HUES64 (cell line): ENCODE measurements at regions not wholly inside any gene's neighbourhood (a gene's known extent, or its start where the extent isn't known, plus 50 kb on each side); places are given as distances from the start of the nearest gene placed in this dataset.
"Not testable (repeated sequence)": the region's sequence is repeated elsewhere in the genome, so short reads cannot be mapped to it uniquely, and the experiment has no call there.

ENCODE experiments used
- H3K27ac ChIP-seq: 2 replicates; pipeline ENCODE4 v1.7.0; 2013; ENCODE audit warnings: low read depth, low read length, inconsistent platforms
- H3K27me3 ChIP-seq: 2 replicates; pipeline ENCODE4 v1.6.1; 2013; ENCODE audit warnings: mild to moderate bottlenecking, low read length; ENCODE audit not compliant: insufficient read depth
- H3K36me3 ChIP-seq: 2 replicates; pipeline ENCODE4 v1.6.1; 2013; ENCODE audit warnings: mild to moderate bottlenecking, low read length; ENCODE audit not compliant: insufficient read depth
- H3K4me1 ChIP-seq: 2 replicates; pipeline ENCODE4 v1.6.1; 2013; ENCODE audit warnings: mild to moderate bottlenecking, low read length, moderate library complexity; ENCODE audit not compliant: insufficient read depth
- H3K4me3 ChIP-seq: 2 replicates; pipeline ENCODE4 v1.5.1; 2013; ENCODE audit warnings: mild to moderate bottlenecking, low read length, moderate library complexity
- H3K9ac ChIP-seq: 2 replicates; pipeline ENCODE4 v1.6.1; 2013; ENCODE audit warnings: mild to moderate bottlenecking, low read depth, low read length
- H3K9me3 ChIP-seq: 2 replicates; pipeline ENCODE4 v1.6.1; 2013; ENCODE audit warnings: low read depth, low read length; ENCODE audit not compliant: insufficient read depth
- WGBS: fragments of 150-250, 120-280 bp; methylation state at CpG from one replicate; pipeline ENCODE4 v1.1.7; 2013; ENCODE audit warnings: missing lambda C conversion rate; 5-methylcytosine and 5-hydroxymethylcytosine counted together

GRCh38 chr14:28294834-28295440 is 471.6 kb upstream of the FOXG1 start:
- Histone ChIP-seq H3K27ac (no peak overlapping the region), H3K36me3 (no peaks in the 10 kb centered on the region), H3K4me1 (no peaks in the 10 kb centered on the region), H3K27me3 (no peaks in the 10 kb centered on the region), H3K9ac (no peak overlapping the region), H3K9me3 (no peaks in the 10 kb centered on the region), H3K4me3 (no peak overlapping the region)
- 35% methylated on average over 6 of the region's 6 CpGs for whole genome bisulfite sequencing

DNA sequence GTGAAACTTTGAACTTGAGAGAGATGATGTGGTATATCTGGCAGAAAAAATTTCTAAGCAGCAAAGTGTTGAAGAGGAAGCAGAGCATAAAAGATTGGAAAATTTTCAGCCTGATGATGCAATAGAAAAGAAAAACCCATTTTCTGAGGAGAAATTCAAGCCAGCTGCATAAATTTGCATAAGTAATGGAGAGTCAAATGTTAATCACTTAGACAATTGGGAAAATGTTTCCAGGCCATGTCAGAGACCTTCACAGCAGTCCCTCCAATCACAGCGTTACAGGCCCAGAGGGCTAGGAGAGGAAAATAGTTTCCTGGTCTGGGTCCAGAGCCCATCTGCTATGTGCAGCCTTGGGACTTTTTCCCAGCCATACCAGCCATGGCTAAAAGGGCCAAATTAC is 469.0 kb upstream of the FOXG1 start:
- H3K36me3 ChIP-seq = no peaks in the 10 kb centered on the region
- no peak overlapping the region for H3K27ac ChIP-seq
- 88% methylated on average over 1 of the region's 1 CpG for WGBS
- no peaks in the 10 kb centered on the region for H3K27me3 ChIP-seq
- H3K9me3 ChIP-seq = peaks cover 10% of the 10 kb centered on the region; the same call in 1 of the 2 replicates
- no peaks in the 10 kb centered on the region for H3K4me1 ChIP-seq
- H3K4me3 ChIP-seq = no peak overlapping the region
- no peak overlapping the region for H3K9ac ChIP-seq

- WGBS = 95% methylated on average over 3 of the region's 3 CpGs
- H3K9me3 ChIP-seq = peaks cover 10% of the 10 kb centered on the region; the same call in 1 of the 2 replicates
- H3K9ac ChIP-seq = no peak overlapping the region
- H3K27ac ChIP-seq = no peak overlapping the region
- no peaks in the 10 kb centered on the region for H3K27me3 ChIP-seq
- H3K36me3 ChIP-seq = no peaks in the 10 kb centered on the region
- H3K4me1 ChIP-seq = no peaks in the 10 kb centered on the region
- no peak overlapping the region for H3K4me3 ChIP-seq
Measured at GRCh38 chr14:28298156-28298555, 468.4 kb upstream of the FOXG1 start.

GRCh38 chr14:28299227-28299626 is 467.4 kb upstream of the FOXG1 start:
- Histone ChIP-seq H3K9ac (no peak overlapping the region), H3K36me3 (no peaks in the 10 kb centered on the region), H3K9me3 (peaks cover 10% of the 10 kb centered on the region; the same call in 1 of the 2 replicates), H3K4me3 (no peak overlapping the region), H3K27me3 (no peaks in the 10 kb centered on the region), H3K4me1 (no peaks in the 10 kb centered on the region), H3K27ac (no peak overlapping the region)
- 95% methylated on average over 6 of the region's 6 CpGs for WGBS

- H3K27me3 ChIP-seq = no peaks in the 10 kb centered on the region
- H3K27ac ChIP-seq = no peak overlapping the region
- peaks cover 10% of the 10 kb centered on the region; the same call in 1 of the 2 replicates for H3K9me3 ChIP-seq
- H3K4me1 ChIP-seq = no peaks in the 10 kb centered on the region
- H3K9ac ChIP-seq = no peak overlapping the region
- H3K36me3 ChIP-seq = no peaks in the 10 kb centered on the region
- no peak overlapping the region for H3K4me3 ChIP-seq
Measured at GRCh38 chr14:28300356-28300755, 466.2 kb upstream of the FOXG1 start.

DNA sequence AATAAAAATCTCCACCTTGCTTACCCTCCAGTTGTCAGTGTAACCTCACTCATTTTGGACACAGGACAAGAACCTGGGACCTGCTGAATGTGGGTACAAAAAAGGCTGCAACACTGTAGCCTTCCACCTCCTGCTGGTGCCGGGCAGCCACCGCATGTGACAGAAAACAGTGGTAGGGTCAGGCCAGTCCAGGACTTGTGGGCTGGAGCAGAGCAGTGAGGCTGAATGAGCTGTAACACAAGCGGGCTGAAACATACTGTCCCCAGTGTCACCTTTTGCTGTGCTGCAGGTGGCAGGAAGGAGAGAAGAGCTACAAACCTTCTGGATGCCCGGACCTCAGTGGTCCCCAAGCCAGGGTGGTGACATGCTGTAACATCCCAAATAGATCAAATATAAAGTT is 465.4 kb upstream of the FOXG1 start:
- Histone ChIP-seq H3K9me3 (peaks cover 10% of the 10 kb centered on the region; the same call in 1 of the 2 replicates), H3K4me1 (0 out of 2 replicates have a peak, but pooled peaks cover 4% of the 10 kb centered on the region), H3K36me3 (no peaks in the 10 kb centered on the region), H3K27ac (no peak overlapping the region), H3K9ac (no peak overlapping the region), H3K27me3 (no peaks in the 10 kb centered on the region), H3K4me3 (no peak overlapping the region)
- WGBS = 88% methylated on average over 4 of the region's 4 CpGs

- peaks cover 10% of the 10 kb centered on the region; the same call in 1 of the 2 replicates for H3K9me3 ChIP-seq
- no peaks in the 10 kb centered on the region for H3K36me3 ChIP-seq
- WGBS = 100% methylated on average over 1 of the region's 1 CpG
- H3K9ac ChIP-seq = no peak overlapping the region
- H3K27ac ChIP-seq = no peak overlapping the region
- no peaks in the 10 kb centered on the region for H3K27me3 ChIP-seq
- H3K4me3 ChIP-seq = no peak overlapping the region
- H3K4me1 ChIP-seq = 0 out of 2 replicates have a peak, but pooled peaks cover 4% of the 10 kb centered on the region
Measured at GRCh38 chr14:28303248-28303647, 463.3 kb upstream of the FOXG1 start.

DNA sequence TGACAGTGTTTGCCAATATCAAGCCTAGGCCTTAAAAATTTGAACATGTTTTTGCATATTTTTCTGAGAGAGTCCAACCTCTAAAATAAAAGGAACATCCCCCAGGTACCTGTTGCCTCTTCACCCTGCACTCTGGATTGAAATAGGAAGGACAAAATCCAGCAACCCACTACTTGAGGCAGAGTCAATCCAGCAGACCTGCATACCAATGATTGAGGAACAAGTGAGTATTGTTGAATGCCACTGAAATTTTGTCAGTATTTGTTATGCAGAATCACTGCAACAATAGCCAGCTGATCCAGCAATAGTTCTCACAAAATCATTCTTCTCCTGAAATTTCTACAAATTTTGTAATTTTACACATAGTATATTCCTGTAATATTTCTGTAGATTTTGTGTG is 460.6 kb upstream of the FOXG1 start:
- Histone ChIP-seq H3K27ac (no peak overlapping the region), H3K9ac (no peak overlapping the region), H3K27me3 (no peaks in the 10 kb centered on the region), H3K4me3 (no peak overlapping the region), H3K9me3 (peaks cover 4% of the 10 kb centered on the region; the same call in 1 of the 2 replicates), H3K4me1 (peaks cover 20% of the 10 kb centered on the region; the same call in 1 of the 2 replicates), H3K36me3 (no peaks in the 10 kb centered on the region)

DNA sequence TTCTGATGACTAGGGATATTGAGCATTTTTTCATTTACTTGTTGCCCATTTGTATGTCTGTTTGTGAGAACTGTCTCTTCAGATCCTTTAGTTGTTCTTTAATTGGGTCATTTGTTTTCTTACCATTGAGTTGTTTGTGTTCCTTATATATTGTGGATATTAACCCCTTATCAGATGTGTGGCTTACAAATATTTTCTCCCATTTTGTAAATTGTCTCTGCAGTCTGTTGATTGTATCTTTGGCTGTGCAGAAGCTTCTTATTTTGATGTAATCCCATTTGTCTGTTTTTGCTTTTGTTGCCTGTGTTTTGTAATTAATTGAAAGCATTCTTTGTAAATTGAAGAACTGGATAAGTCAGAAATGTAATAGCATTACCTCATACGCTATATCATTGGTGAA is 459.1 kb upstream of the FOXG1 start:
- Histone ChIP-seq H3K9ac (no peak overlapping the region), H3K9me3 (no peaks in the 10 kb centered on the region), H3K36me3 (no peaks in the 10 kb centered on the region), H3K4me1 (peaks cover 20% of the 10 kb centered on the region; the same call in 1 of the 2 replicates), H3K4me3 (no peak overlapping the region), H3K27me3 (no peaks in the 10 kb centered on the region), H3K27ac (no peak overlapping the region)
- WGBS = 100% methylated on average over 1 of the region's 1 CpG

DNA sequence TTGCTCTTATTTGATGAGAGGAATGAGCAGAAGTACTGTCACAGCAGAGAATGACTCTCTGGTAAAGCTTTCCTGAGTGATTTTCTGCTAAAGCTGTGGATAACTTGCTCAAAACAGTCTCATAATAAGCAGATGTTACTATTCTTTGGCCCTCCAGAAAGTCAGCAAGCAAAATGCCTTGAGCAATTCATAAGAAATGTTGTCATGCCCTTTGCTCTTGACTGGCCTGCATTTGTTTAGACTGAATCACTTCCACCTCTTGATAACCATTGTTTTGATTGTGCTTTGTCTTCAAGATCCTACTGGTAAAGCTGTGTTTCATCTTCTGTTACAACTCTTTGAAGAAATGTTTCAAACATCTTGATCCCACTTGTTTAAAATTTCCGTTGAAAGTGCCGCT is 457.9 kb upstream of the FOXG1 start:
- Histone ChIP-seq H3K4me3 (no peak overlapping the region), H3K36me3 (no peaks in the 10 kb centered on the region), H3K4me1 (peaks cover 20% of the 10 kb centered on the region; the same call in 1 of the 2 replicates), H3K9me3 (no peaks in the 10 kb centered on the region), H3K9ac (no peak overlapping the region), H3K27ac (peak overlapping the region; percentile 43; the same call in 1 of the 2 replicates), H3K27me3 (no peaks in the 10 kb centered on the region)
- WGBS = 81% methylated on average over 2 of the region's 2 CpGs

DNA sequence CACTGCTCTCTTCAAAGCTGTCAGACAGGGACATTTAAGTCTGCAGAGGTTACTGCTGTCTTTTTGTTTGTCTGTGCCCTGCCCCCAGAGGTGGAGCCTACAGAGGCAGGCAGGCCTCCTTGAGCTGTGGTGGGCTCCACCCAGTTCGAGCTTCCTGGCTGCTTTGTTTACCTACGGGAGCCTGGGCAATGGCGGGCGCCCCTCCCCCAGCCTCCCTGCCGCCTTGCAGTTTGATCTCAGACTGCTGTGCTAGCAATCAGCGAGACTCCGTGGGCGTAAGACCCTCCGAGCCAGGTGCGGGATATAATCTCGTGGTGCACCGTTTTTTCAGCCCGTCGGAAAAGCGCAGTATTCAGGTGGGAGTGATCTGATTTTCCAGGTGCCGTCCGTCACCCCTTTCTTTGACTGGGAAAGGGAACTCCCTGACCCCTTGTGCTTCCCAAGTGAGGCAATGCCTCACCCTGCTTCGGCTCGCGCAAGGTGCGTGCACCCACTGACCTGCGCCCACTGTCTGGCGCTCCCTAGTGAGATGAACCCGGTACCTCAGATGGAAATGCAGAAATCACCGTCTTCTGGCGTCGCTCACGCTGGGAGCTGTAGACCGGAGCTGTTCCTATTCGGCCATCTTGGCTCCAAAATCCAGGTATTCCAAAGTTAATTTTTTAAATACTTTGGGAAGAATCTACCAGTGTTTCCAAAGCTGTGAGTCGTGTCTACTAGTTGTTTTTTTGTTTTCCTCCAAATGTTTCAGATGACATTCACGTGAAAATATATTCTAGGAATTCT is 448.5 kb upstream of the FOXG1 start:
- not testable (repeated sequence) for H3K9me3 ChIP-seq, H3K4me1 ChIP-seq, H3K36me3 ChIP-seq, H3K27me3 ChIP-seq, H3K27ac ChIP-seq
- Histone ChIP-seq H3K4me3 (peak overlapping the region; percentile 30; the same call in 1 of the 2 replicates), H3K9ac (peak overlapping the region; percentile 50; the same call in 1 of the 2 replicates)
- WGBS = 78% methylated on average over 31 of the region's 32 CpGs
